ENCODE measurements at regions not wholly inside any gene's neighbourhood (a gene's known extent, or its start where the extent isn't known, plus 50 kb on each side); places are given as distances from the start of the nearest gene placed in this dataset.
"Not testable (repeated sequence)": the region's sequence is repeated elsewhere in the genome, so short reads cannot be mapped to it uniquely, and the experiment has no call there.

DNA sequence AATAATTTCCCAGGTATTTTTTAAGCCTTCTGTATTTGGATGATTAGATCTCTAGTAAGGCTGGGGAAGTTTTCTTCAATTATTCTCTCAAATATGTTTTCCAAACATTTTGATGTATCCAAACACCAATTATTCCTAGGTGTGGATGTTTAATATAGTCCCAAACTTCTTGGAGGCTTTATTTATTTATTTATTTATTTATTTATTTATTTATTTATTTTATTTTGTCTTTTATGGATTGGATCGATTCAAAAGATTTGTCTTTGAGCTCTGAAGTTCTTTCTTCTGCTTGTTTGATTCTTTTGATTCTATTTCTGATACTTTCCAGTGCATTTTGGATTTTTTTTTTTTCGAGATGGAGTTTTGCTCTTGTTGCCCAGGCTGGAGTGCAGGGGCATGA, 2267.9 kb upstream of the RAG2 start:
- no peak for DNase-seq

DNA sequence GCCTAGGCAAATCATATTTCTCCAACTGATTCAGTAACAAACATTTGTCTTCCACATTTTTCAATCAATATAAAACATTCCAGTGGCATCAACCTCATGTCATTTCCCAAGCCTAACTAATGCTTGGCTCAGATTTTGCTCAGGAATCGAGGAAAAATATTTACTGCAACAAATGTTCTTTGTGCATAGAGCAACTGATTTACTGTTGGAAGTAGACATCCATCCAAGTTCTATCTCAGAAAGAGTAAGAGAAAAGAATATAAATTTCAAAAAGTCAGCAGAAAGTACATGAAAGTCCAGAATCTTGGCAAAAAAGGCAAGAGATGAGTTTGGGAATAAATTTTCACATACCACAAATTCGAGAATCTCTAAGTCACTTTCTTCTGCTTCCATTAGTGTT, 2245.0 kb upstream of the RAG2 start:
- DNase-seq = no peak

GRCh38 chr11:38839071-38839470, 2241.0 kb upstream of the RAG2 start:
- no peak for DNase-seq

DNA sequence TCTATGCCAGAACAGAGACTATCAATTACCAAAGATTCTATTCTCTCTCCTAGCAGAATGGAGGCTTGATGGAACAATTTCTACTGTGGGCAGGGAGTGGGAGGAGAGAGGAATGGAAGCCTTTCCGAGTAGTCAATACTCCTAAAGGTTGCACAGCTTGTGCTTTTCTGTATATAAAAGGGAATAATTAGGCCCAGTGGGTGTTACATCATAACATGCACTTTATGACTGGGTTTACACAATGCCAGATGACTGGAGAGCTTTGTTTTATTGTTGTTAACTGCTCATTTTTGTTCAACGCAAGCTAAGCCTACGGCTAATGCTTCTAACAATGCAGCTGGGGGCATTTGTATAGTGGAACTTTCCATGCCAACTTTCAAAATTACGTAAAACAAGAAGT, 2237.9 kb upstream of the RAG2 start:
- DNase-seq = no peak

DNA sequence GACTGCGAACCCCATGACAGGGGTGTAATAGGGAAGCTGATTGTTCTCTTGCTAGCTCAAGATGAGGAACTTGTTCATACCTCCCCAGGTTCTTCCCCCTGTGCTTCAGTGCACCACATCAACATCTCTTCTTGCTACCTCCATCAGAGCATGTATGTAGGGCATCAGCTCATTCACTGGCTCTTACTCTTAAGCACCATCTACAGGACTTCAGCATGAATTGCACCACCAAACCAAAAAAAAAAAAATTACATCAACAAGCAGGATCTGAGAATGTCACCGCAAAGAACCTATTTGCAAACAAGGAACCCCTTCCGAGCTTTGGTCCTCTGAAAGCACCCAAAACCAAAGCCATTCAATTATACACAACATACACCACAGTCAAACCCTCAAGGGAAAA, 2226.5 kb upstream of the RAG2 start:
- no peak for DNase-seq

GRCh38 chr11:38821786-38822185, 2223.8 kb upstream of the RAG2 start:
- not testable (repeated sequence) for DNase-seq

DNA sequence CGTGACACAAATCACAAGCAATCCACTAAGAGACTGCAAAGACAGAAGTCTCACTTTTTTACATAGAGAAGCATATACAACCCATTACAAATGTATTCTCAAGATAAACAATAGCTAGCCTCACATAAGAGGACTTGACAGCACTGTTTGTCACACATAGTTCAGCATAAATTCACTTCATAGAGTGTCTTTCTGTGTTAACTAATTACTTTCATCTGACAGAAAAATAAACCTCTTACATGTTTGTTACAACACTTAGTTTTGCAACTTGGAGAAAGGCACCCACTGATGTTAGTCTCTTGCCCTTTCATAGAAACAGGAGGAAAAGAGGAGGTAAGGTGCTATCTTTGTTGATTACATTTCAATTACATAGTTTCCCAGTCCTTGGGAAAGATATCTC, 2221.9 kb upstream of the RAG2 start:
- DNase-seq = no peak

DNA sequence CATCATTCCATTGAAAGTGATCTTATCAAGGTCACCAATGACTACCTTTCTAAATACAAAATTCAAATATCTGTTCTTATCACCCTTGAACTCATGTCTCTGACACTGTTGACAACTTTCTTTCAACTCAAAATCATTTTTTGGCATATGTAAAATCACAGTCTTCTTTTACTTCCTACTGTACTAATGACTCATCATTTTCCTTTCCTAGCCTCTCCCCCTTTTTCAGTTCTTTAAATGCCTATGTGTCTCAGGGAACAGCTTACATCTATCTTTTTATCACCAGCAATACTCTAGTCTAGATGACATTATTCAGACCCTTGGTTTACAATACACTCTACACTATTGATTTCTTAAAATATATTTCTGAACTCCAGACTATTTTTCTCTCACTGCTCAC, 2220.7 kb upstream of the RAG2 start:
- no peak for DNase-seq

DNA sequence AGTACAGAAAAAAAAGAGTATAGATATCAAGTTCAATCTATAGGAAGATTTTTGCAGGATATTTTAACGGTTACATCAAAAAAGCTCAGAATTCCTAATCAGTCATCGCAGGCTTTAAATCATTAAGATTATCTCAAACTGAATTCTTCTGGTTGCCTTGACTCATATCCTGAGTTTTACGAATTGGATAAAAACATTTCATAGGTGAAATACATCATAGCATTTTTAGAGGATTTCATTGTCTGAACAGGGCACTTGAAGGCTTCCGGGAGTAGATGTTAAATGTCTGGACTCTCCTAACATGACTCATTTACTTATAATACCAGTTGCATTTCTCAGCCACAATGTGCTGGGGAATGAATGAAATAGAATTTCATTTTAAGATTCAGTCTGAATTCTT, 2216.6 kb upstream of the RAG2 start:
- DNase-seq = no peak

- no peak for DNase-seq
Observed at GRCh38 chr11:38809521-38809920, 2211.5 kb upstream of the RAG2 start.

- DNase-seq = no peak
Observed at GRCh38 chr11:38796281-38796680, 2198.2 kb upstream of the RAG2 start.

DNA sequence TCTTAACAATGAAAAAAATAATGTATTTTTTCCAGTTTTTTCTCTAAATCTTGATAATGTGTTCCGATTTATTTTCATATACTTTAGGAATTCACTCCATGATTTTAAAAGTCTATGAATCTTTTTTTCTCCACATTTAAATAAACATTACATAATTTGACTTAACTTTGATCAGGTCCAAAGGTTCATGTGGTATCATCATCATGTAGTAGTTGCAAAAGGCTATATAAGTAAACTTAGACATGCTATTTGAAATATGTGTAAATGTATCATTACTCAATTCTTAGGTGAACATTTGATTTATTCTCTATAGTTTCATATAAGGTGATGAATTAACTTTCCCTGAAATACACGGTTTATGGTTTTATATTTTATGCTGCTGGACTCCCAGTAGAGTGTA, 2197.0 kb upstream of the RAG2 start:
- no peak for DNase-seq

DNA sequence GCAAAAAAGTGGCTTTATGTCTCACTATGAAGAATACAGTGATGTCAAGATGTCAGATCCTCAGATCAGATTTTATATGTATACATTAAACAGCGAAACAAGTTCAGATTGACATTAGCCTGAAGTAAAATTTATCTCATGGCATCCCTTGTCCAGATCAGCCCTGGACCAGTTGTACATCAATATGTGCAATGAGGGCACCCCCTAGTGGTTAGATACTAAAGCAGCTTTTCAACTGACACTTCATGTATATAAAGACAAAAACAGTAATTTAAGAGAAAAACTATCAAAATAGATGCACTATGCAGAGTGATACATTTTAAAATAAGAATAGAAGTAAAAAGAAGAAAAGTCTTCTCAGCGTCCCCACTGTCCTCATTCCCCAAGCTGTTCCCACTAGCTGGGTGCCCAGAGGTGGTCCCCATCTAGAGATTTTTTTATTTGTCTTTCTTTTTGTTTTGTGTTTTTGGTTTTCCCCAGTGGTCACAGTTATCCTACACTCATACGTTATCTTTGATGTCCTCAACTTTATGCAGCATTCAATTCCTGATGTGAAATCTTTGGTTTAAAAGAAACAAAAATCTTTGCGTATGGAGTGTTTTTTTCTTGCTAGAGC, 2193.4 kb upstream of the RAG2 start:
- DNase-seq = peak; percentile 43

- DNase-seq = no peak
Observed at GRCh38 chr11:38788561-38788960, 2190.5 kb upstream of the RAG2 start.

DNA sequence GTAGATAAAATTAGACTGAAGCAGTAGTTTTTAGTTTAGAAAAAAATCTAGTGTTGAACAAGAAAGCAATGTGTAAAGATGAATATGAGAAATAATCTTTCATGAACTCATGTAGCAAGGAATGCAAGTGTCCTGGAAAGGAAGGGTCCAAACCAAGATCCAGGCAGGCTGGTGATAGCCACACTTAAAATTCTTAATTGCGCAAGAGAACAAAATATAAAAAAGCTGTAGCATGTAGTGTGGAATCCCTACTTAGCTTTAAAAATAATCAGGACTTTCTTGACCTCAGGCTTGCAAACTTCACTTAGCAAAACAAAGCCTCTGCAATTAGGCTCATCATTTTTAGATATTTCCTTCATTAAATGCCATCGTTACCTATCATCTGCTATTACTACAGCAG, 2186.1 kb upstream of the RAG2 start:
- no peak for DNase-seq

- no peak for DNase-seq
Observed at GRCh38 chr11:38766796-38767195, 2168.8 kb upstream of the RAG2 start.

DNA sequence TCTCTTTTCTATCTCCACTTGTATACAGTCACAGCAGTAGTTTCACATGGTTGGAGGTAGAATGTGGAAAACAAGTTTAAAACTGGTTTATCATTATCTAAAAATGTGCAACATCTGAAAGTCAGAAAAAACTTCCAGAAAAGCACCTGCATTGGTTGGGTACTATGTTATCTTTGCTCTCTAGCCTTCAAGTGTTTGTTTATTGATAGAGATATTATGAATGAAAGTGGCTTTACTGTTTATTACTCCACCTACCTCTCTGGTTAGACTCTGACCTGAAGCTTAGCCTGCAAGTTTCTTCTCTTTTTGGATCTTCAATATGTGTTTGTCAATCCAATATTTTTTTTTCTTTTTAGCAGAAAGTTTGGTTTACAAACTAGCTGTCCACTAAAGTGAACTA, 2161.4 kb upstream of the RAG2 start:
- no peak for DNase-seq

- no peak for DNase-seq
Observed at GRCh38 chr11:38756537-38756936, 2158.5 kb upstream of the RAG2 start.

- DNase-seq = no peak
Observed at GRCh38 chr11:38751421-38751820, 2153.4 kb upstream of the RAG2 start.

DNA sequence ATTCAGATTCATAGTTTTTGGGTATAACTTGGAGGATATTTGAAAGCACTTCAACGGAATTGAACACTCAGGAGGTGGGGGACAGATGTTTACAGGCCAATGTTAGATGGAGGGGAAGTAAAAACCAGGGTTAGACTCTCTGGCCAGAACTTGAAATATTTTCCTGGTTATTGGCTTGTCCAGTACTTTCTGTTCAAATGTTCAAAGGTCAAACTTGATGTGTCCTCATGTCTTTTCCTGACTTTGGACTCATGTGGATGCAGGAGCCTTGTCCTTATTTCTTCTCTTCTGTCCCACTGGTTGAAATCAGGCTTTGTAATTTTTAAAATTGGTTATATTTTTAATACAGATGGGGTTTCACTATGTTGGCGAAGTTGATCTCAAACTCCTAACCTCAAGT, 2148.5 kb upstream of the RAG2 start:
- not testable (repeated sequence) for DNase-seq

DNA sequence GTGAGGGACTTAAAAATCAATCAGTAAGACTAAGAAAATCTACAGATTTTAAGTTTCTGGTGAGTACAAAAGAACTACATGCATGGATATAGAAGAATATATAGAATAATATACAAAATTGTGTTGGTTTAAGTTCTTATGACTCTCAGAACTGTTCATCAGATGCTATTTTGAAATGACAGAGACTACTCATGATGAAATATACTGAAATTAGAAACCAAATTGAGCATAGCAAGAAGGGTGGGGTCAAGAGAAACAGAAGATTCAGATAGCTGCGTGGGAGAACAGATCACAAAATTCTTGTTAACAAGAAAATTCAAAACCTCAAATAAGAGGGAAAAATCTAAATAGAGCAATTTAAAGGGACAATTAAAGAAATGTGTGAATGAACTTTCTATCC, 2125.3 kb upstream of the RAG2 start:
- DNase-seq = no peak

DNA sequence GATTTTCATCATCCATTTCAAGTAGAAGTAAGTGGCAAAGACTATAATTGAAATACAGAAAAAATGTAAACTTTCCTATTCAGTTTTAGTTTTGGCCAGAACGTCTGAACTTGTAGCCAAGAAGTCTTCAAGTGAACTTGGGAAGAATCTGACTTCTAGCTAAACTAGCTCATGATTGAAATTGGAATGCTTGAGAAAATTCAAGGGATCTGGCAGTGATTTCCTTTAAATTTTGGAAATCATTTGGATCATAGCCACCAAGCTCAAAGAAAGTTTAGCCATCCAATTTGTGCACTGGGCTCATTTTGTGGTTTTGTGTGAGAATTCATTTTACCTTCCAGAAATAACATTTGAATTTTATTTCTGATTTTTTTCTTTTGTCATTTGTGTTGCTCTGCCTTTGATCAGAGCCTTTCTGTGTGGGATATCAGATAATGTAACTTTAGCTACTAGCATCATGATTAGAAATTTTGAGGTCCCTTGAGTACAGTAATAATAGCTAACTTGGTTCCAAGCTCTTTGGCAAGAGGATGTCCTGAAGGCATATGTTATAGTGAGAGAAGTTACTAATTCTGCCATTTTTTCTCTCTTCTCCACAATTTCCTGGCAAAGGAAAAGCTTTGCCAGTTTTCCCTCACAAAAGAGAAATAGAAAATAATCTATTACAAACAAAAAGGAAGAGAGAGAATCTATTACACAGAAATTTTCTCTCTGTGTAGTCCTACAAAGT, 2123.7 kb upstream of the RAG2 start:
- no peak for DNase-seq

DNA sequence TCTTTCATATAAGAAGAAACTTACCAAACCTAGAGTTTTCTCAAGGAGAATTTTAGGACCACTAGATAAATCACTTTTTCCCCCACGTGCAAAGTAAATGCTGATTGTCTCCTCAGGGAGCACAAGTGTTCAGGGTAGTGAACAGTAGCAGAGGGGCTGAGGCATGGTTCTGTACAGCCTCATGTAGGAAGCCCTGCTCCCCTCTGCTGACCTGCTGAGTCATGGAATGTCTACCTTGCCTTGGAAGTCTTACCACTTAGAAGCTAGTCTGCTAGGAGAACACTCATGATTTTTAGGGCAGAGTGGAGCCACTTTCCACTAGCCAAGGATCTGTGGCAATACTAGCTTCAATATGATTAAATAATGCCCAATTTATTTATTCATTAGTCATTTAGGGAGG, 2120.6 kb upstream of the RAG2 start:
- DNase-seq = no peak

GRCh38 chr11:38718049-38718448, 2120.0 kb upstream of the RAG2 start:
- DNase-seq = no peak

- no peak for DNase-seq
Observed at GRCh38 chr11:38711110-38711509, 2113.1 kb upstream of the RAG2 start.
